GM12875 (cell line): ENCODE measurements at regions not wholly inside any gene's neighbourhood (a gene's known extent, or its start where the extent isn't known, plus 50 kb on each side); places are given as distances from the start of the nearest gene placed in this dataset.

Experiments used
- H3K4me3 ChIP-seq: one replicate; pipeline ENCODE4 v1.5.1; 2011; ENCODE audit warnings: low read depth, low read length, control low read depth
- CTCF ChIP-seq: IDR thresholded peaks from 2 replicates; pipeline ENCODE4 v1.5.1; 2011; ENCODE audit warnings: low read depth, mild to moderate bottlenecking, control low read depth, inconsistent platforms, low read length, moderate library complexity, borderline replicate concordance; ENCODE audit not compliant: insufficient read depth

GRCh38 chr5:2378976-2379375 is 372.5 kb downstream of the IRX2 start:
- TF ChIP-seq CTCF = no peak
- H3K4me3 ChIP-seq = no peak overlapping the region

GRCh38 chr5:2378108-2378507 is 373.4 kb downstream of the IRX2 start:
- H3K4me3 ChIP-seq = no peak overlapping the region
- TF ChIP-seq CTCF = no peak

- TF ChIP-seq CTCF = no peak
- no peak overlapping the region for H3K4me3 ChIP-seq
Observed at GRCh38 chr5:2376486-2376885, 375.0 kb downstream of the IRX2 start.

GRCh38 chr5:2375757-2376250 is 375.7 kb downstream of the IRX2 start:
- no peak for TF ChIP-seq CTCF
- no peak overlapping the region for H3K4me3 ChIP-seq

GRCh38 chr5:2375291-2375690 is 376.2 kb downstream of the IRX2 start:
- H3K4me3 ChIP-seq = no peak overlapping the region
- no peak for TF ChIP-seq CTCF

GRCh38 chr5:2374703-2375102 is 376.8 kb downstream of the IRX2 start:
- H3K4me3 ChIP-seq = no peak overlapping the region
- no peak for TF ChIP-seq CTCF

GRCh38 chr5:2373631-2374030 is 377.8 kb downstream of the IRX2 start:
- no peak for TF ChIP-seq CTCF
- no peak overlapping the region for H3K4me3 ChIP-seq
